LHCN-M2 (cell line): ENCODE measurements at regions not wholly inside any gene's neighbourhood (a gene's known extent, or its start where the extent isn't known, plus 50 kb on each side); places are given as distances from the start of the nearest gene placed in this dataset.

Source experiments
- DNase-seq: peaks from one replicate; pipeline ENCODE4 v3.0.0-alpha.2; 2012; ENCODE audit warnings: low read depth

GRCh38 chr6:1482381-1483166 lies 93.2 kb downstream of the FOXF2 start:
- peak; percentile 70 for DNase-seq

- DNase-seq: peak; percentile 92
Measured at GRCh38 chr6:1485678-1486077, 96.3 kb downstream of the FOXF2 start.

GRCh38 chr6:1486387-1486786 lies 97.0 kb downstream of the FOXF2 start:
- DNase-seq: no peak

GRCh38 chr6:1487239-1487638 lies 97.9 kb downstream of the FOXF2 start:
- DNase-seq: no peak

- no peak for DNase-seq
Measured at GRCh38 chr6:1491025-1491424, 101.6 kb downstream of the FOXF2 start.

- DNase-seq: no peak
Measured at GRCh38 chr6:1491591-1492319, 102.4 kb downstream of the FOXF2 start.

- DNase-seq: no peak
Measured at GRCh38 chr6:1494671-1495070, 105.3 kb downstream of the FOXF2 start.

- no peak for DNase-seq
Measured at GRCh38 chr6:1495344-1495743, 106.0 kb downstream of the FOXF2 start.

- DNase-seq: no peak
Measured at GRCh38 chr6:1496092-1496491, 106.7 kb downstream of the FOXF2 start.

GRCh38 chr6:1496836-1497760 lies 107.7 kb downstream of the FOXF2 start:
- no peak for DNase-seq

GRCh38 chr6:1497761-1498105 lies 108.4 kb downstream of the FOXF2 start:
- no peak for DNase-seq

GRCh38 chr6:1498491-1499113 lies 109.2 kb downstream of the FOXF2 start:
- DNase-seq: peak; percentile 59

GRCh38 chr6:1499777-1500176 lies 109.9 kb upstream of the FOXC1 start:
- no peak for DNase-seq

- DNase-seq: no peak
Measured at GRCh38 chr6:1500913-1501312, 108.8 kb upstream of the FOXC1 start.

GRCh38 chr6:1502041-1502440 lies 107.7 kb upstream of the FOXC1 start:
- DNase-seq: peak; percentile 34

- DNase-seq: no peak
Measured at GRCh38 chr6:1503811-1504210, 105.9 kb upstream of the FOXC1 start.

- DNase-seq: no peak
Measured at GRCh38 chr6:1504465-1504864, 105.2 kb upstream of the FOXC1 start.

- no peak for DNase-seq
Measured at GRCh38 chr6:1507251-1507650, 102.5 kb upstream of the FOXC1 start.

- DNase-seq: peak; percentile 25
Measured at GRCh38 chr6:1509241-1509640, 100.5 kb upstream of the FOXC1 start.

GRCh38 chr6:1510239-1510638 lies 99.5 kb upstream of the FOXC1 start:
- no peak for DNase-seq

- DNase-seq: no peak
Measured at GRCh38 chr6:1513215-1513780, 96.4 kb upstream of the FOXC1 start.
